Keratinocyte (primary cell): ENCODE measurements at regions not wholly inside any gene's neighbourhood (a gene's known extent, or its start where the extent isn't known, plus 50 kb on each side); places are given as distances from the start of the nearest gene placed in this dataset.

Experiments
- CTCF ChIP-seq, 3 experiments: IDR thresholded peaks in 1 of 3; conservative IDR thresholded peaks in 1 of 3; optimal IDR thresholded peaks in 1 of 3; 2 replicates in 2 of 3; 3 replicates in 1 of 3; pipeline versions ENCODE3 to v1.5.1; 2011; ENCODE audit warnings: low read length in 3 of 3, mild to moderate bottlenecking in 3 of 3, moderate library complexity in 2 of 3, control low read depth in 1 of 3, inconsistent platforms in 1 of 3; ENCODE audit not compliant: insufficient read depth in 2 of 3; ENCODE audit errors: extremely low read depth in 1 of 3
- EZH2 ChIP-seq: IDR thresholded peaks from one replicate; pipeline ENCODE4 v1.6.1; 2012; ENCODE audit warnings: inconsistent platforms, mild to moderate bottlenecking, low read length, moderate library complexity

GRCh38 chr1:57784356-57784755 is 360.5 kb upstream of the DAB1 start:
- TF ChIP-seq CTCF (optimal IDR thresholded peaks at IDR 0.05 in 1 of 3, IDR thresholded peaks at IDR 0.05 in 1 of 3, conservative IDR thresholded peaks at IDR 0.05 in 1 of 3; ENCODE audit: extremely low read depth in 1 of 3, insufficient read depth in 2 of 3, low read length in 3 of 3) (no peak), EZH2 (no peak)
